K562 (cell line): ENCODE measurements at regions not wholly inside any gene's neighbourhood (a gene's known extent, or its start where the extent isn't known, plus 50 kb on each side); places are given as distances from the start of the nearest gene placed in this dataset.

Source experiments
- GTF2F1 ChIP-seq: IDR thresholded peaks from 2 replicates; pipeline ENCODE4 v1.6.1; 2011; ENCODE audit warnings: low read depth, low read length, improper control_type of control experiment
- SAFB2 ChIP-seq: fragments of 200-400 bp; formaldehyde crosslinking; IDR thresholded peaks from 2 replicates; pipeline ENCODE4 v1.6.1; 2018; ENCODE audit warnings: borderline replicate concordance, low read length, low read depth, moderate library complexity; ENCODE audit not compliant: severe bottlenecking
- ZNF707 ChIP-seq: fragments of 250-450 bp; sonication (Bioruptor Pico); conservative IDR thresholded peaks from 2 replicates; pipeline ENCODE4 v1.8.0; 2022; ENCODE audit warnings: inconsistent platforms, mild to moderate bottlenecking, moderate library complexity
- TF ChIP-seq, protein P1 (sequence below), 2 experiments: fragments of 450-650 bp in 1 of 2; sonication (generic) in 1 of 2; formaldehyde crosslinking in 1 of 2; IDR thresholded peaks; 2 replicates each; pipeline versions ENCODE4 v1.7.1 to v1.9.0; 2016 to 2022; ENCODE audit warnings: inconsistent platforms in 1 of 2, mild to moderate bottlenecking in 1 of 2, missing genetic modification reagents in 1 of 2

DNA sequence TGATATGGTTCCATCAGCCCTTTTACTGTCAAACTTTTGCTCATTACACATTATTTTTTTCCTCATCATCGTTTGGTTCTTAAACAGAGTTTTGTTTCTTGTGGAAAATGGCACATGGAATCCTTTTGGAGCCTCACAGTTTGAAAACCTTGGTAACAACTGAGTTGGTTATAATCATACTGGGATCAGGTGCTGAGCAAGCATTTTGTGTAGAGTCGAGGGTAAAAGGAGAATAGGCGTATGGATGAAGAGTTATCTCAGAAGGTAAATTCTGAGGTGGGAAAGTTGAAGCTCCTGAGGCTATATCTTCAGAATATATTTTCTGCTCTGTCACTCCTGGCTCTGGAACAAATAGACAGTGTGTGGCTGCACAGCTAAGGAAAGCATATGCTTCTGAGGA, 274.0 kb upstream of the DSEL start (continued):
- TF ChIP-seq, protein P1, sequence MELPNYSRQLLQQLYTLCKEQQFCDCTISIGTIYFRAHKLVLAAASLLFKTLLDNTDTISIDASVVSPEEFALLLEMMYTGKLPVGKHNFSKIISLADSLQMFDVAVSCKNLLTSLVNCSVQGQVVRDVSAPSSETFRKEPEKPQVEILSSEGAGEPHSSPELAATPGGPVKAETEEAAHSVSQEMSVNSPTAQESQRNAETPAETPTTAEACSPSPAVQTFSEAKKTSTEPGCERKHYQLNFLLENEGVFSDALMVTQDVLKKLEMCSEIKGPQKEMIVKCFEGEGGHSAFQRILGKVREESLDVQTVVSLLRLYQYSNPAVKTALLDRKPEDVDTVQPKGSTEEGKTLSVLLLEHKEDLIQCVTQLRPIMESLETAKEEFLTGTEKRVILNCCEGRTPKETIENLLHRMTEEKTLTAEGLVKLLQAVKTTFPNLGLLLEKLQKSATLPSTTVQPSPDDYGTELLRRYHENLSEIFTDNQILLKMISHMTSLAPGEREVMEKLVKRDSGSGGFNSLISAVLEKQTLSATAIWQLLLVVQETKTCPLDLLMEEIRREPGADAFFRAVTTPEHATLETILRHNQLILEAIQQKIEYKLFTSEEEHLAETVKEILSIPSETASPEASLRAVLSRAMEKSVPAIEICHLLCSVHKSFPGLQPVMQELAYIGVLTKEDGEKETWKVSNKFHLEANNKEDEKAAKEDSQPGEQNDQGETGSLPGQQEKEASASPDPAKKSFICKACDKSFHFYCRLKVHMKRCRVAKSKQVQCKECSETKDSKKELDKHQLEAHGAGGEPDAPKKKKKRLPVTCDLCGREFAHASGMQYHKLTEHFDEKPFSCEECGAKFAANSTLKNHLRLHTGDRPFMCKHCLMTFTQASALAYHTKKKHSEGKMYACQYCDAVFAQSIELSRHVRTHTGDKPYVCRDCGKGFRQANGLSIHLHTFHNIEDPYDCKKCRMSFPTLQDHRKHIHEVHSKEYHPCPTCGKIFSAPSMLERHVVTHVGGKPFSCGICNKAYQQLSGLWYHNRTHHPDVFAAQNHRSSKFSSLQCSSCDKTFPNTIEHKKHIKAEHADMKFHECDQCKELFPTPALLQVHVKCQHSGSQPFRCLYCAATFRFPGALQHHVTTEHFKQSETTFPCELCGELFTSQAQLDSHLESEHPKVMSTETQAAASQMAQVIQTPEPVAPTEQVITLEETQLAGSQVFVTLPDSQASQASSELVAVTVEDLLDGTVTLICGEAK (IDR thresholded peaks at IDR 0.05): no peak
- TF ChIP-seq, protein P1 (CRISPR knock-in tag; IDR thresholded peaks at IDR 0.05): no peak
- TF ChIP-seq SAFB2: no peak
- TF ChIP-seq GTF2F1: no peak
- no peak for TF ChIP-seq ZNF707 (CRISPR knock-in tag)
- TF ChIP-seq, all 486 proteins: peak for 0
